Caki2 (cell line): ENCODE measurements at regions not wholly inside any gene's neighbourhood (a gene's known extent, or its start where the extent isn't known, plus 50 kb on each side); places are given as distances from the start of the nearest gene placed in this dataset.
A peak's percentile ranks its signal among the peaks of the same experiment; 100 is the strongest.
"Not testable (repeated sequence)": the region's sequence is repeated elsewhere in the genome, so short reads cannot be mapped to it uniquely, and the experiment has no call there.

Source experiments
- DNase-seq: peaks from one replicate; pipeline ENCODE4 v3.0.0-alpha.2; 2015; ENCODE audit warnings: low read depth
- in situ Hi-C: cut with HindIII; loops from 2 replicates; pipeline ENCODE4 v1.10.0; 2016; ENCODE audit warnings: low sequenced_read_pairs, low pct_unique_long_range_greater_than_20kb, mixed read lengths

GRCh38 chr7:94194426-94194825, 190.3 kb upstream of the BET1 start:
- DNase-seq, in situ Hi-C loops: not testable (repeated sequence)

- in situ Hi-C loops = no loop called here
- no peak for DNase-seq
Observed at GRCh38 chr7:94195201-94195600, 191.0 kb upstream of the BET1 start.

GRCh38 chr7:94195813-94196212, 191.7 kb upstream of the BET1 start:
- in situ Hi-C loops = no loop called here
- no peak for DNase-seq

GRCh38 chr7:94205529-94205928, 189.2 kb upstream of the COL1A2 start:
- no peak for DNase-seq
- in situ Hi-C loops = no loop called here

GRCh38 chr7:94206295-94206694, 188.4 kb upstream of the COL1A2 start:
- in situ Hi-C loops = no loop called here
- DNase-seq = no peak

- in situ Hi-C loops = no loop called here
Observed at GRCh38 chr7:94212160-94212559, 182.5 kb upstream of the COL1A2 start.

GRCh38 chr7:94216944-94217461, 177.7 kb upstream of the COL1A2 start:
- in situ Hi-C loops = no loop called here
- no peak for DNase-seq

More at GRCh38 chr7:94212160-94212559, 182.5 kb upstream of the COL1A2 start:
- no peak for DNase-seq

GRCh38 chr7:94217766-94218165, 176.9 kb upstream of the COL1A2 start:
- no peak for DNase-seq
- in situ Hi-C loops = no loop called here

GRCh38 chr7:94222516-94222915, 172.2 kb upstream of the COL1A2 start:
- in situ Hi-C loops = no loop called here
- no peak for DNase-seq

GRCh38 chr7:94223375-94224084, 171.2 kb upstream of the COL1A2 start:
- in situ Hi-C loops = no loop called here
- peak; percentile 31 for DNase-seq

GRCh38 chr7:94228223-94228622, 166.5 kb upstream of the COL1A2 start:
- no peak for DNase-seq
- in situ Hi-C loops = no loop called here

- DNase-seq = no peak
- in situ Hi-C loops = no loop called here
Observed at GRCh38 chr7:94228678-94229077, 166.0 kb upstream of the COL1A2 start.

GRCh38 chr7:94231305-94231704, 163.4 kb upstream of the COL1A2 start:
- in situ Hi-C loops = no loop called here
- DNase-seq = no peak

- DNase-seq = no peak
- in situ Hi-C loops = no loop called here
Observed at GRCh38 chr7:94236960-94237359, 157.7 kb upstream of the COL1A2 start.

- in situ Hi-C loops = no loop called here
- DNase-seq = no peak
Observed at GRCh38 chr7:94237417-94237816, 157.3 kb upstream of the COL1A2 start.

- in situ Hi-C loops = no loop called here
- no peak for DNase-seq
Observed at GRCh38 chr7:94239661-94240234, 154.9 kb upstream of the COL1A2 start.

- in situ Hi-C loops = no loop called here
- no peak for DNase-seq
Observed at GRCh38 chr7:94240902-94241301, 153.8 kb upstream of the COL1A2 start.

- in situ Hi-C loops = no loop called here
- DNase-seq = no peak
Observed at GRCh38 chr7:94241402-94241925, 153.2 kb upstream of the COL1A2 start.

GRCh38 chr7:94243066-94243711, 151.5 kb upstream of the COL1A2 start:
- DNase-seq = no peak
- in situ Hi-C loops = no loop called here
